KG1 (cell line): ENCODE measurements at regions not wholly inside any gene's neighbourhood (a gene's known extent, or its start where the extent isn't known, plus 50 kb on each side); places are given as distances from the start of the nearest gene placed in this dataset.

Experiments
- DNase-seq: peaks from one replicate; lab custom pipeline; 2025; lab: John Stamatoyannopoulos, UW

GRCh38 chr15:49751191-49751590, 130.3 kb downstream of the DTWD1 start:
- DNase-seq = no peak

- no peak for DNase-seq
Observed at GRCh38 chr15:49751751-49752150, 130.9 kb downstream of the DTWD1 start.

GRCh38 chr15:49752517-49752916, 131.7 kb downstream of the DTWD1 start:
- no peak for DNase-seq

DNA sequence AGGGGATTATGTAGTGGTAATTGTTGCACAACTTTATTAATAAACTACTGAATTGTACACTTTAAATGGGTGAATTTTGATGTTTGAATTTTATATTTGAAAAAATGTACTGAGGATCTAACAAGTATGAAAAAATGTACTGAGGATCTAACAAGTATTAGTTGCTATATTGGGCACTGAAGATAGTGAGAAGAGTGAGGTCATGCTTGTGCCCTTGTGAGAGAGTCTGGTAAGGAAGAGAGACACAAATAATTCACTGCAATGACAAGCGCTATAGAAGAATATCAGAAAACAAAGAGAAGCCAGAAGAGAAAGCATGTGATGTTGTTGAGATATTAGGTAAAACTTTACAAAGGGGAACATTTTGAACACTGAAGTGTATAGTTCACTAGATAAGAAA, 137.6 kb downstream of the DTWD1 start:
- no peak for DNase-seq

GRCh38 chr15:49758856-49759255, 138.0 kb downstream of the DTWD1 start:
- no peak for DNase-seq

GRCh38 chr15:49760749-49761148, 139.9 kb downstream of the DTWD1 start:
- DNase-seq = no peak

- DNase-seq = no peak
Observed at GRCh38 chr15:49769225-49769624, 148.4 kb downstream of the DTWD1 start.

- no peak for DNase-seq
Observed at GRCh38 chr15:49789436-49789835, 168.6 kb downstream of the DTWD1 start.

DNA sequence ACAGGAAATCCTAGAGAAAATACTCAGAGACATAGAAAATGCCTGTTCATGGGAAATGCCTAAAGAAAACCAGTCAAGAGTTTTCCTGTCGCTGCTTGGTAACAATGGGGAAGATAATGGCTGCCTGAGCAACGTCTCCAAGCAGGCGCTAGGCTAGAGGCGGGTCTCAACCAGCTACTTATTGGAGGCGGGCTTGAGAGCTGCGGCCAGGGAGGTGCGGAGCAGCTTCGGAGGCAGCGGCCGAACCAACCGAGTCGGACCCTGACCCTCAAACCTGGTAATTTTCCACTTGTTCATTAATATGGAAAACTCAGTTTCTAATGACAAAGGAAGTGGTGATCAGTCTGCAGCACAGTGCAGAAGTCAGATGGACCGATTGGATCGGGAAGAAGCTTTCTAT, 173.1 kb downstream of the DTWD1 start:
- DNase-seq = no peak

GRCh38 chr15:49801796-49802195, 180.9 kb downstream of the DTWD1 start:
- DNase-seq = no peak
